CD14-positive monocyte (primary cell): ENCODE measurements at regions not wholly inside any gene's neighbourhood (a gene's known extent, or its start where the extent isn't known, plus 50 kb on each side); places are given as distances from the start of the nearest gene placed in this dataset.

ENCODE experiments used
- DNase-seq, 3 donors: peaks; one replicate each; pipeline ENCODE4 v3.0.0-alpha.2; 2011 to 2022
- H2AFZ ChIP-seq: 2 replicates; pipeline ENCODE4 v1.6.0; 2012; ENCODE audit warnings: mild to moderate bottlenecking, low read depth, low read length, inconsistent platforms; ENCODE audit not compliant: insufficient read depth, poor library complexity, severe bottlenecking
- H3K27ac ChIP-seq, 2 donors: 1 replicate in 1 of 2; 2 replicates in 1 of 2; pipeline ENCODE4 v1.5.1; 2012 to 2013; ENCODE audit warnings: low read length in 2 of 2, control low read depth in 1 of 2, inconsistent platforms in 1 of 2, low read depth in 1 of 2, mild to moderate bottlenecking in 1 of 2
- H3K27me3 ChIP-seq, 2 donors: one replicate each; pipeline versions ENCODE4 v1.6.0 to v1.6.1; 2011 to 2013; ENCODE audit warnings: low read length in 2 of 2; ENCODE audit not compliant: control insufficient read depth in 2 of 2, insufficient read depth in 2 of 2
- H3K36me3 ChIP-seq, 2 donors: replicated peaks in 1 of 2; 1 replicate in 1 of 2; 2 replicates in 1 of 2; pipeline versions ENCODE4 v1.5.1 to v1.6.1; 2012 to 2013; ENCODE audit warnings: low read length in 2 of 2, control low read depth in 1 of 2, inconsistent platforms in 1 of 2, mild to moderate bottlenecking in 1 of 2; ENCODE audit not compliant: insufficient read depth in 2 of 2, control insufficient read depth in 1 of 2
- H3K4me1 ChIP-seq, 2 donors: 1 replicate in 1 of 2; 2 replicates in 1 of 2; pipeline versions ENCODE4 v1.5.1 to v1.6.1; 2012 to 2013; ENCODE audit warnings: low read length in 2 of 2, control low read depth in 1 of 2, inconsistent platforms in 1 of 2, mild to moderate bottlenecking in 1 of 2, moderate library complexity in 1 of 2; ENCODE audit not compliant: insufficient read depth in 2 of 2, control insufficient read depth in 1 of 2
- H3K4me2 ChIP-seq: replicated peaks from 2 replicates; pipeline ENCODE3; 2012; ENCODE audit warnings: low read length, moderate library complexity, mild to moderate bottlenecking; ENCODE audit not compliant: poor library complexity, severe bottlenecking; ENCODE audit errors: extremely low read depth
- H3K4me3 ChIP-seq, 3 experiments: fragments of 200-600 bp in 1 of 3; sonication (generic) in 1 of 3; replicated peaks in 1 of 3; 1 replicate in 2 of 3; 2 replicates in 1 of 3; pipeline ENCODE4 v1.5.1; 2011 to 2013; ENCODE audit warnings: low read length in 3 of 3, mild to moderate bottlenecking in 3 of 3, control low read depth in 2 of 3, low read depth in 2 of 3, inconsistent platforms in 1 of 3, moderate library complexity in 1 of 3
- H3K79me2 ChIP-seq: 2 replicates; pipeline ENCODE4 v1.6.0; 2012; ENCODE audit warnings: mild to moderate bottlenecking, control low read depth, inconsistent platforms, low read length, moderate library complexity; ENCODE audit not compliant: insufficient read depth
- H3K9ac ChIP-seq: 2 replicates; pipeline ENCODE4 v1.6.0; 2017; ENCODE audit warnings: low read length, mild to moderate bottlenecking; ENCODE audit not compliant: insufficient read depth, poor library complexity, severe bottlenecking
- H3K9me3 ChIP-seq, 2 donors: replicated peaks in 1 of 2; 1 replicate in 1 of 2; 2 replicates in 1 of 2; pipeline versions ENCODE4 v1.5.1 to v1.6.1; 2012 to 2013; ENCODE audit warnings: low read length in 2 of 2, control low read depth in 1 of 2; ENCODE audit not compliant: control insufficient read depth in 1 of 2, insufficient read depth in 1 of 2
- H4K20me1 ChIP-seq: 2 replicates; pipeline ENCODE4 v1.6.0; 2012; ENCODE audit warnings: mild to moderate bottlenecking, low read length, control low read depth, moderate library complexity; ENCODE audit not compliant: insufficient read depth
- H3K27ac Mint-ChIP-seq, 7 donors: one replicate each; pipeline ENCODE4 v1.8.0; 2020; ENCODE audit warnings: mild to moderate bottlenecking in 7 of 7, mixed read lengths in 7 of 7, moderate library complexity in 6 of 7, inconsistent platforms in 2 of 7
- H3K27me3 Mint-ChIP-seq, 3 donors: one replicate each; pipeline ENCODE4 v1.8.0; 2021 to 2022; ENCODE audit warnings: low read depth in 3 of 3, mild to moderate bottlenecking in 3 of 3, mixed read lengths in 3 of 3, moderate library complexity in 3 of 3, inconsistent platforms in 1 of 3
- H3K36me3 Mint-ChIP-seq, 2 donors: one replicate each; pipeline ENCODE4 v1.8.0; 2020; ENCODE audit warnings: mixed read lengths in 2 of 2, inconsistent platforms in 1 of 2, mild to moderate bottlenecking in 1 of 2
- H3K4me1 Mint-ChIP-seq: one replicate; pipeline ENCODE4 v1.8.0; 2020; ENCODE audit warnings: mild to moderate bottlenecking, mixed read lengths
- H3K4me3 Mint-ChIP-seq, 2 donors: one replicate each; pipeline ENCODE4 v1.8.0; 2020; ENCODE audit warnings: mild to moderate bottlenecking in 2 of 2, mixed read lengths in 2 of 2, moderate library complexity in 1 of 2
- H3K9me3 Mint-ChIP-seq, 7 donors: one replicate each; pipeline ENCODE4 v1.8.0; 2020 to 2022; ENCODE audit warnings: mixed read lengths in 7 of 7, mild to moderate bottlenecking in 6 of 7, moderate library complexity in 6 of 7, inconsistent platforms in 2 of 7
- CTCF ChIP-seq: fragments of 200-600 bp; IDR thresholded peaks from one replicate; pipeline ENCODE4 v1.8.0; 2022; ENCODE audit warnings: antibody characterized with exemption, mild to moderate bottlenecking
- WGBS: methylation state at CpG from one replicate; pipeline ENCODE4 v1.1.5; 2013; ENCODE audit warnings: missing lambda C conversion rate; ENCODE audit not compliant: insufficient coverage; 5-methylcytosine and 5-hydroxymethylcytosine counted together
- intact Hi-C, 2 donors: fragments of 100-400 bp; cut with micrococcal nuclease; formaldehyde crosslinking; loops; one replicate each; pipeline versions ENCODE4 v1.15.0 to v1.15.1; 2023

GRCh38 chr17:21823090-21823489 is 130.8 kb downstream of the KCNJ18 start:
- no peak overlapping the region for H3K4me3 Mint-ChIP-seq

GRCh38 chr17:21823643-21824042 is 131.3 kb downstream of the KCNJ18 start:
- Mint-ChIP-seq H3K4me1 (no peaks in the 10 kb centered on the region), H3K9me3 (no peaks in the 10 kb centered on the region), H3K27ac (no peak overlapping the region), H3K27me3 (no peaks in the 10 kb centered on the region), H3K36me3 (no peaks in the 10 kb centered on the region), H3K4me3 (no peak overlapping the region)
- Histone ChIP-seq H3K36me3 (no peaks in the 10 kb centered on the region), H3K9ac (no peak overlapping the region), H3K27ac (no peak overlapping the region), H4K20me1 (no peaks in the 10 kb centered on the region), H3K4me3 (no peak overlapping the region), H3K27me3 (no peaks in the 10 kb centered on the region), H2AFZ (no peak overlapping the region), H3K79me2 (no peaks in the 10 kb centered on the region), H3K4me1 (no peaks in the 10 kb centered on the region), H3K9me3 (peaks cover 4 to 6% of the 10 kb centered on the region in 2 donors), H3K4me2 (no peak overlapping the region)
- no peak for TF ChIP-seq CTCF
- intact Hi-C loops, result no loop called here
- no peak for DNase-seq
- WGBS, result no CpG with 5 or more reads among the region's 4 CpGs

More at GRCh38 chr17:21823090-21823489, 130.8 kb downstream of the KCNJ18 start:
- Mint-ChIP-seq H3K27ac (no peak overlapping the region), H3K9me3 (peaks cover 0 to 1% (median 0%) of the 10 kb centered on the region in 7 donors), H3K36me3 (no peaks in the 10 kb centered on the region), H3K27me3 (no peaks in the 10 kb centered on the region), H3K4me1 (no peaks in the 10 kb centered on the region)
- Histone ChIP-seq H3K27ac (no peak overlapping the region), H4K20me1 (no peaks in the 10 kb centered on the region), H3K27me3 (no peaks in the 10 kb centered on the region), H2AFZ (no peak overlapping the region), H3K9ac (no peak overlapping the region), H3K36me3 (no peaks in the 10 kb centered on the region), H3K4me1 (no peaks in the 10 kb centered on the region), H3K4me3 (no peak overlapping the region), H3K79me2 (no peaks in the 10 kb centered on the region), H3K9me3 (peaks cover 4 to 6% of the 10 kb centered on the region in 2 donors), H3K4me2 (no peak overlapping the region)
- no peak for DNase-seq
- no peak for TF ChIP-seq CTCF
- WGBS, result 80% methylated on average over 1 of the region's 1 CpG
- intact Hi-C loops, result no loop called here
